Spleen (tissue), 11 donors: ENCODE measurements at regions not wholly inside any gene's neighbourhood (a gene's known extent, or its start where the extent isn't known, plus 50 kb on each side); places are given as distances from the start of the nearest gene placed in this dataset.

ENCODE experiments used
- DNase-seq: peaks from one replicate; pipeline ENCODE4 v3.0.0-alpha.2; 2020
- H3K27ac ChIP-seq, 8 donors: fragments of 200-600 bp; sonication (generic) in 7 of 8; 1 replicate in 4 of 8; 2 replicates in 4 of 8; pipeline versions ENCODE4 v1.5.0 to v1.8.0; 2016 to 2021; ENCODE audit warnings: inconsistent platforms in 4 of 8, mild to moderate bottlenecking in 4 of 8, moderate library complexity in 1 of 8
- H3K27me3 ChIP-seq, 7 donors: fragments of 200-600 bp; sonication (generic) in 6 of 7; replicated peaks in 1 of 7; 1 replicate in 4 of 7; 2 replicates in 3 of 7; pipeline versions ENCODE4 v1.5.0 to v1.8.0; 2016 to 2021; ENCODE audit warnings: inconsistent platforms in 3 of 7, mild to moderate bottlenecking in 1 of 7
- H3K36me3 ChIP-seq, 6 donors: fragments of 200-600 bp; sonication (generic) in 5 of 6; 1 replicate in 4 of 6; 2 replicates in 2 of 6; pipeline versions ENCODE4 v1.5.0 to v1.8.0; 2016 to 2021; ENCODE audit warnings: inconsistent platforms in 2 of 6
- H3K4me1 ChIP-seq, 6 donors: fragments of 200-600 bp; sonication (generic) in 5 of 6; 1 replicate in 3 of 6; 2 replicates in 3 of 6; pipeline versions ENCODE4 v1.5.0 to v1.8.0; 2016 to 2021; ENCODE audit warnings: inconsistent platforms in 3 of 6
- H3K4me3 ChIP-seq, 8 donors: fragments of 200-600 bp; sonication (generic) in 7 of 8; 1 replicate in 4 of 8; 2 replicates in 4 of 8; pipeline versions ENCODE4 v1.5.0 to v1.8.0; 2016 to 2021; ENCODE audit warnings: inconsistent platforms in 4 of 8, mild to moderate bottlenecking in 4 of 8, moderate library complexity in 2 of 8
- H3K9me3 ChIP-seq, 8 donors: fragments of 200-600 bp; sonication (generic) in 7 of 8; 1 replicate in 4 of 8; 2 replicates in 4 of 8; pipeline versions ENCODE4 v1.5.0 to v1.8.0; 2016 to 2021; ENCODE audit warnings: inconsistent platforms in 4 of 8
- POLR2A ChIP-seq, 3 donors: fragments of 450-650 bp; IDR thresholded peaks; one replicate each; pipeline ENCODE4 v1.5.1; 2017; ENCODE audit warnings: antibody characterized with exemption in 3 of 3, mild to moderate bottlenecking in 1 of 3
- POLR2AphosphoS5 ChIP-seq, 3 donors: sonication (generic); formaldehyde crosslinking; IDR thresholded peaks; one replicate each; pipeline ENCODE4 v1.5.1; 2017; ENCODE audit warnings: antibody characterized with exemption in 3 of 3
- WGBS, 5 donors: extraction: QIAGEN DNeasy Blood & Tissue Kit in 3 of 5; methylation state at CpG; one replicate each; pipeline versions ENCODE4 v1.1.5 to v1.1.7; 2013 to 2018; 5-methylcytosine and 5-hydroxymethylcytosine counted together
- intact Hi-C: fragments of 100-400 bp; cut with DNase I; formaldehyde crosslinking; loops from one replicate; pipeline ENCODE4 v1.15.0; 2023; ENCODE audit warnings: low total_unique reads
- TF ChIP-seq, protein P1 (sequence below), 11 experiments: fragments of 200-600 bp in 7 of 11; fragments of 450-650 bp in 4 of 11; sonication (generic) in 4 of 11; IDR thresholded peaks in 8 of 11; conservative IDR thresholded peaks in 3 of 11; 1 replicate in 7 of 11; 2 replicates in 4 of 11; pipeline versions ENCODE4 v1.4.0 to v1.8.0; 2016 to 2021; ENCODE audit warnings: antibody characterized with exemption in 11 of 11, inconsistent platforms in 4 of 11, mild to moderate bottlenecking in 1 of 11
- donor health status: healthy with polysubstance abuse.
- donor health status: DM: no; HTN: no; CAD: no; lungs with moderate emphysema.
- donor health status: DM: no; HTN: no; CAD: no.
- donor health status: Bipolar disorder and iron deficiency.
- donor health status: healthy.
- donor health status: DM: no; HTN: no; CAD: no.
- donor health status: DM: yes; HTN: yes; CAD: no.

DNA sequence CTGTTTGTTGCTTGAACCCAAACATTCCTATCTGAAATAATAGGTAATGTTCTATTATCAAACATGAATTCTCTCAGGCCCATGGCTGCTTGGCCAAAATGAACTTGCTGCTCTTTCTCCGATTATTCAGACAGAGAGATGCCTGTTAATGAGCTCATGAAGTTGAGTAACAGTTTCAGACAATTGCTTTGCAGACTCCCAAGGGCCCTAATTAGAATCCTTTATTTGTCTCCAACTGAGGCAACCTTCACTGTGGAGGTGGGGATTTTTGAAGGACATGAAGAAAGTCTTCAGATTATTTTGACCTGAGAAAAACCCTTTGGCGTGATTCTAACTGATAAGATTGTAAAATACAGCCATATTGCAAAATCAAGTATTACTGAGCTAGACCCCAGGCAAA, 466.7 kb downstream of the NFIB start:
- Histone ChIP-seq H3K27me3 (no peaks in the 10 kb centered on the region), H3K4me1 (no peaks in the 10 kb centered on the region), H3K36me3 (no peaks in the 10 kb centered on the region), H3K27ac (no peak overlapping the region), H3K4me3 (no peak overlapping the region), H3K9me3 (peaks cover 0 to 17% (median 6%) of the 10 kb centered on the region in 8 donors)
- TF ChIP-seq POLR2A (IDR thresholded peaks at IDR 0.05) (no peak), POLR2AphosphoS5 (IDR thresholded peaks at IDR 0.05) (no peak)
- TF ChIP-seq, protein P1, sequence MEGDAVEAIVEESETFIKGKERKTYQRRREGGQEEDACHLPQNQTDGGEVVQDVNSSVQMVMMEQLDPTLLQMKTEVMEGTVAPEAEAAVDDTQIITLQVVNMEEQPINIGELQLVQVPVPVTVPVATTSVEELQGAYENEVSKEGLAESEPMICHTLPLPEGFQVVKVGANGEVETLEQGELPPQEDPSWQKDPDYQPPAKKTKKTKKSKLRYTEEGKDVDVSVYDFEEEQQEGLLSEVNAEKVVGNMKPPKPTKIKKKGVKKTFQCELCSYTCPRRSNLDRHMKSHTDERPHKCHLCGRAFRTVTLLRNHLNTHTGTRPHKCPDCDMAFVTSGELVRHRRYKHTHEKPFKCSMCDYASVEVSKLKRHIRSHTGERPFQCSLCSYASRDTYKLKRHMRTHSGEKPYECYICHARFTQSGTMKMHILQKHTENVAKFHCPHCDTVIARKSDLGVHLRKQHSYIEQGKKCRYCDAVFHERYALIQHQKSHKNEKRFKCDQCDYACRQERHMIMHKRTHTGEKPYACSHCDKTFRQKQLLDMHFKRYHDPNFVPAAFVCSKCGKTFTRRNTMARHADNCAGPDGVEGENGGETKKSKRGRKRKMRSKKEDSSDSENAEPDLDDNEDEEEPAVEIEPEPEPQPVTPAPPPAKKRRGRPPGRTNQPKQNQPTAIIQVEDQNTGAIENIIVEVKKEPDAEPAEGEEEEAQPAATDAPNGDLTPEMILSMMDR (IDR thresholded peaks at IDR 0.05 in 8 of 11, conservative IDR thresholded peaks at IDR 0.05 in 3 of 11) = no peak
- intact Hi-C loops = no loop called here
- 74 to 82% (median 80%) methylated on average over 2 of the region's 2 CpGs for WGBS, 5 donors
- no peak for DNase-seq

DNA sequence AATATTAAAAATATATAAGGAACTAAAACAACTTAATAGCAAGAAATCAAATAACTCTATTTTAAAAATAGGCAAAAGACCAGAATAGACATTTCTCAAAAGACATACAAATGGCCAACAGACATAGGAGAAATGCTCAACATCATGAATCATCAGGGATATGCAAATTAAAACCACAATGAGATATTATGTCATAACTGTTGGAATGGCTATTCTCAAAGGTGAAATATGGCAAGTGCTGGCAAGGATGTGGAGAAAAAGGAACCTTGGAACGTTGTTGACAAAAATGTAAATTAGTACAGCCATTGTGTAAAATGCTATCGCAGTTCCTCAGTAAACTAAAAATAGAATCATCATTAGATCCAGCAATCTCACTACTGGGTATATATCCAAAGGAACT, 468.5 kb downstream of the NFIB start:
- Histone ChIP-seq H3K4me3 (no peak overlapping the region), H3K4me1 (no peaks in the 10 kb centered on the region), H3K27me3 (no peaks in the 10 kb centered on the region), H3K9me3 (peaks cover 0 to 17% (median 6%) of the 10 kb centered on the region in 8 donors), H3K36me3 (no peaks in the 10 kb centered on the region), H3K27ac (no peak overlapping the region)
- 67 to 81% (median 70%) methylated on average over 2 of the region's 2 CpGs for WGBS, 5 donors
- TF ChIP-seq POLR2AphosphoS5 (IDR thresholded peaks at IDR 0.05) (no peak), POLR2A (IDR thresholded peaks at IDR 0.05) (no peak)
- TF ChIP-seq, protein P1 (IDR thresholded peaks at IDR 0.05 in 8 of 11, conservative IDR thresholded peaks at IDR 0.05 in 3 of 11) = no peak
- intact Hi-C loops = no loop called here
- no peak for DNase-seq

DNA sequence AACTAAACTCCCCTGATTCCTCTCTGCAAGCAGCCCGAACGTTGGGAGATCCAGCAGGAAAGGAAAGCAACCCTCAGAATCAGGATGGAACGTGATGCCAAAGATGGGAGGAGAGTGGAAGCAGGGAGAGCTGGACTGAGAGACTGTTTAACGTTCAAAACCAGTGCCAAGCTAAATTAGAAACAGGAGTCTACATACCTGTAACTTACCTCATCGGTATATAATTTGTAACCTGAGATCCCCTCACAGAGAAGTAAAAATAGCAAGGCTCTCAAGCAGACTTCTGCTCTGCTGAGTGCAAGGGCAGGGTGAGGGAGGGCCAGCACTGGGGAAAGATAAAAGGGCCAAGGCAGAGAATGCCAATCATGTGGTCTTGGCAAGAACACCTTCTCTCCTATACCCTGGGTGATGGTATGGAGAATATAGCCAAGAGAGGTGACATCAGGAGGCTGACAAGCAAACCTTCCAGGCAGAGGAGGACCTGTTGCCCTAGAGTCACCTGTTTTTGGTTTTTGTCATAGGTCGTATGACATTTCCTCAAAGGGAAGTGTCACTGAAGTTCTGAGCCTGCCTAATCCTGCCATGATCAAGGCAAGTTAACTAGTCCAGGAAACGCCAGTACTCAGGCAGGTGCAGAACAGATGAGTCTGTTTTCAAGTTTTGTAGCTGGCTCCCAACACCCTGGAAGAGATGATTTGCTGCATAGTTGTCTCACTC, 472.0 kb downstream of the NFIB start:
- no peak for DNase-seq
- H3K27ac ChIP-seq = no peak overlapping the region
- H3K4me3 ChIP-seq = no peak overlapping the region
- H3K27me3 ChIP-seq = no peaks in the 10 kb centered on the region
- intact Hi-C loops = no loop called here
- H3K9me3 ChIP-seq = peaks cover 0 to 17% (median 6%) of the 10 kb centered on the region in 8 donors
- H3K4me1 ChIP-seq = no peaks in the 10 kb centered on the region
- WGBS, 5 donors = 52 to 68% (median 60%) methylated on average over 7 of the region's 7 CpGs
- no peaks in the 10 kb centered on the region for H3K36me3 ChIP-seq
- TF ChIP-seq POLR2AphosphoS5 (IDR thresholded peaks at IDR 0.05) (no peak), POLR2A (IDR thresholded peaks at IDR 0.05) (no peak)
- TF ChIP-seq, protein P1 (IDR thresholded peaks at IDR 0.05 in 8 of 11, conservative IDR thresholded peaks at IDR 0.05 in 3 of 11) = no peak

DNA sequence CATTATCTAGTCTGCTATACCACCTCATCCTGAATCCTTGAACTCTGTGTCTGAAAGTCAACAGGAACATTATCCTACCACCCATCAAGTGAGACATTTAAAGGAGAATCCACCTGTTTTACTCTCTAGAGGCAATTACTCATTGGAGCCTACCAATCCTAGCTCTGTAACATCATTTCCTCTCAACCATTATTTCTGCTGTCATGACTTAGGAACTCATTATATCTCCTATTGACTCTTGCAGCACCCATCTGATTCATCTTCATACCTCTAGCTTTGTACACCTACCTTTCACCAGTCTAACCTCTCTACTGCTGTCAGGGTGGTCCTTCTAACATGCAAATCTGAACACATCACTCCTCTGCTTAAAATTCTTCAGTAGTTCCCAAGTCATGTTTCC, 481.5 kb downstream of the NFIB start:
- no peak for DNase-seq
- H3K9me3 ChIP-seq = peaks cover 0 to 33% (median 28%) of the 10 kb centered on the region in 8 donors
- intact Hi-C loops = no loop called here
- no peaks in the 10 kb centered on the region for H3K4me1 ChIP-seq
- H3K27ac ChIP-seq = no peak overlapping the region
- H3K36me3 ChIP-seq = no peaks in the 10 kb centered on the region
- H3K27me3 ChIP-seq = no peaks in the 10 kb centered on the region
- no peak overlapping the region for H3K4me3 ChIP-seq
- TF ChIP-seq POLR2A (IDR thresholded peaks at IDR 0.05) (no peak), POLR2AphosphoS5 (IDR thresholded peaks at IDR 0.05) (no peak)
- TF ChIP-seq, protein P1 (IDR thresholded peaks at IDR 0.05 in 8 of 11, conservative IDR thresholded peaks at IDR 0.05 in 3 of 11) = no peak
